HFFc6 (cell line): ENCODE measurements at regions not wholly inside any gene's neighbourhood (a gene's known extent, or its start where the extent isn't known, plus 50 kb on each side); places are given as distances from the start of the nearest gene placed in this dataset.

ENCODE experiments used
- DNase-seq: peaks from one replicate; pipeline ENCODE4 v3.0.0-alpha.2; 2018
- H3K27ac Mint-ChIP-seq: 2 replicates; pipeline ENCODE4 v1.8.0; 2020; ENCODE audit warnings: mild to moderate bottlenecking, mixed read lengths
- H3K27me3 Mint-ChIP-seq: 2 replicates; pipeline ENCODE4 v1.8.0; 2021; ENCODE audit warnings: mild to moderate bottlenecking, moderate library complexity, mixed read lengths; ENCODE audit not compliant: insufficient read depth
- H3K36me3 Mint-ChIP-seq: 2 replicates; pipeline ENCODE4 v1.8.0; 2021; ENCODE audit warnings: low read depth, mixed read lengths
- H3K4me1 Mint-ChIP-seq: 2 replicates; pipeline ENCODE4 v1.8.0; 2020; ENCODE audit warnings: low read depth, mixed read lengths
- H3K4me3 Mint-ChIP-seq: 2 replicates; pipeline ENCODE4 v1.8.0; 2020; ENCODE audit warnings: mild to moderate bottlenecking, moderate library complexity, mixed read lengths
- H3K9me3 Mint-ChIP-seq: 2 replicates; pipeline ENCODE4 v1.8.0; 2020; ENCODE audit warnings: mild to moderate bottlenecking, mixed read lengths
- TF ChIP-seq, protein P1 (sequence below): fragments of 200-600 bp; sonication (generic); IDR thresholded peaks from 2 replicates; pipeline ENCODE4 v1.5.0; 2021; ENCODE audit warnings: antibody characterized with exemption, mild to moderate bottlenecking

DNA sequence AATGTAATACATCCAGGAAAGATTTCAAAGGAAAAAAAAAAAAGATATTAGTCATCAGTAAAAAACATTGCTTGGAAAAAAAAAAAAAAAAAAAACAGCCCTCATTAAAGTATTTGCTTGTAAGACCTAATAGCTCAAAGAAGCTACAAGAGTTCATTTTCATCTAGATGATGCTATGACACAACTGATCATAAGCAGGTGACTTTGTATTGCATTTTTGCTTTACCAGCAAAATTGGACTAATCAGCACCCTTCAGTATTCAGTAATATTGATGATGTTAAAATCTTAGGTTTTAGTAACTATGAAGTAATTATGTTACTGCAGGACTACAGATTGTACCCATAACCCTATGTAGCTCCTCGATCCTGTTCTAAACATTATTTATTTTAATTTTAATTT, 214.7 kb upstream of the CADM2 start:
- Mint-ChIP-seq H3K27ac (no peak overlapping the region), H3K4me3 (no peak overlapping the region), H3K27me3 (no peaks in the 10 kb centered on the region), H3K36me3 (no peaks in the 10 kb centered on the region), H3K9me3 (peaks cover 7% of the 10 kb centered on the region), H3K4me1 (no peaks in the 10 kb centered on the region)
- DNase-seq = no peak
- TF ChIP-seq, protein P1, sequence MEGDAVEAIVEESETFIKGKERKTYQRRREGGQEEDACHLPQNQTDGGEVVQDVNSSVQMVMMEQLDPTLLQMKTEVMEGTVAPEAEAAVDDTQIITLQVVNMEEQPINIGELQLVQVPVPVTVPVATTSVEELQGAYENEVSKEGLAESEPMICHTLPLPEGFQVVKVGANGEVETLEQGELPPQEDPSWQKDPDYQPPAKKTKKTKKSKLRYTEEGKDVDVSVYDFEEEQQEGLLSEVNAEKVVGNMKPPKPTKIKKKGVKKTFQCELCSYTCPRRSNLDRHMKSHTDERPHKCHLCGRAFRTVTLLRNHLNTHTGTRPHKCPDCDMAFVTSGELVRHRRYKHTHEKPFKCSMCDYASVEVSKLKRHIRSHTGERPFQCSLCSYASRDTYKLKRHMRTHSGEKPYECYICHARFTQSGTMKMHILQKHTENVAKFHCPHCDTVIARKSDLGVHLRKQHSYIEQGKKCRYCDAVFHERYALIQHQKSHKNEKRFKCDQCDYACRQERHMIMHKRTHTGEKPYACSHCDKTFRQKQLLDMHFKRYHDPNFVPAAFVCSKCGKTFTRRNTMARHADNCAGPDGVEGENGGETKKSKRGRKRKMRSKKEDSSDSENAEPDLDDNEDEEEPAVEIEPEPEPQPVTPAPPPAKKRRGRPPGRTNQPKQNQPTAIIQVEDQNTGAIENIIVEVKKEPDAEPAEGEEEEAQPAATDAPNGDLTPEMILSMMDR = no peak

DNA sequence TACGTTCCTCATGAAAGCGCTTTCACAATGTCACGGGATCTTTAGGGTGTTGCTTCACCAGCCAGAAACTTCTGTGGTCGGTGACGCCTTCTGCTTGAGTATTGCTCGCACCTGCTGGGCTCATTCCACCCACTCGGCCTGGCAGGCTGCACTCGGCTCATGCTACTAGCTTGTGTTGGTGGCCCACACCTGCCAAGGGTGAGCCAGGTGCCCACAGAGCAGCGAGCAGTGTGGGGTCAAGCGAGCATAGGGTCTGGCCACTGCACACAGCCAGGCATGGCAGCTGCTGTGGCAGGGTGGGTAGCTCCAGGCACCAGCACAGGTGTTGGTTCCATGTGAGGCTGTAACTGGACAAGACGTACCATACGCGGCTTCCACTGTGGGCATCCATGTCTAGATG, 202.9 kb upstream of the CADM2 start:
- H3K36me3 Mint-ChIP-seq = no peaks in the 10 kb centered on the region
- no peak overlapping the region for H3K27ac Mint-ChIP-seq
- no peak overlapping the region for H3K4me3 Mint-ChIP-seq
- TF ChIP-seq, protein P1 = no peak
- H3K27me3 Mint-ChIP-seq = no peaks in the 10 kb centered on the region
- no peak for DNase-seq
- H3K4me1 Mint-ChIP-seq = no peaks in the 10 kb centered on the region
- H3K9me3 Mint-ChIP-seq = peaks cover 47% of the 10 kb centered on the region

DNA sequence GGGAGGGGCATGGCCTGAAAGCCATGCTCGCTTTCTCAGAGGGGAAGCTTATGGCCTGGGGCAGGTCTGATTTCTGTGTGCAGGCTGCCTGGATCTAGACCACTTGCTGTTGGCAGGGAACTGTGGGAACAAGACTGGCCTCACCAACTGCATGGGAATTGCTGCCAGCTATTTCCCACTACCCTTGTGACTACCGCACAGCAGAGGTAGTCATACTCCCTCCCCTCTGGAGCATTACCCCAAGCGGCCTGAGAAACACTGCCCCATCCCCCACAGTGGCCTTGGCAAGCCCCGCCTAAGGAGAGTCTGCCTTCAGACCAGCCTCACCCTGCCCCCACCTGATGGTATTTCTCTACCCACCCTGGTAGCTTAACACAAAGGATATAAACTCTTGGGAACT, 199.4 kb upstream of the CADM2 start:
- no peak for DNase-seq
- Mint-ChIP-seq H3K36me3 (no peaks in the 10 kb centered on the region; the same call in 1 of the 2 replicates), H3K27me3 (no peaks in the 10 kb centered on the region), H3K9me3 (peaks cover 53% of the 10 kb centered on the region), H3K27ac (no peak overlapping the region), H3K4me1 (no peaks in the 10 kb centered on the region), H3K4me3 (no peak overlapping the region)
- TF ChIP-seq, protein P1 = no peak

DNA sequence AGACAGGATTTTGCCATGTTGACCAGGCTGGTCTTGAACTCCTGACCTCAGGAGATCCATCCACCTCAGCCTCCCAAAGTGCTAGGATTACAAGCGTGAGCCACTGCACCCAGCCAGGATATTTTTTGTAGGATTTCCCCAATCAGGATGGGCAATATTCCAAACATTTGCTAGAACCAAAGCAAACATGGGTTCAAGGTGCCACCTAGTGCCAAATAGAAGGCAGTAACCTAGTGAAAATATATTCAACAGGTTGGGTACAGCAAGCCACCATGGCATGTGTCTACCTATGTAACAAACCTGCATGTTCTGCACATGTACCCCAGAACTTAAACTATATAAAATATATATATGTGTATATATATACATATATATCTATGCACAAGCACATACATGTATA, 185.9 kb upstream of the CADM2 start:
- no peak overlapping the region for H3K4me3 Mint-ChIP-seq
- H3K4me1 Mint-ChIP-seq = no peaks in the 10 kb centered on the region

DNA sequence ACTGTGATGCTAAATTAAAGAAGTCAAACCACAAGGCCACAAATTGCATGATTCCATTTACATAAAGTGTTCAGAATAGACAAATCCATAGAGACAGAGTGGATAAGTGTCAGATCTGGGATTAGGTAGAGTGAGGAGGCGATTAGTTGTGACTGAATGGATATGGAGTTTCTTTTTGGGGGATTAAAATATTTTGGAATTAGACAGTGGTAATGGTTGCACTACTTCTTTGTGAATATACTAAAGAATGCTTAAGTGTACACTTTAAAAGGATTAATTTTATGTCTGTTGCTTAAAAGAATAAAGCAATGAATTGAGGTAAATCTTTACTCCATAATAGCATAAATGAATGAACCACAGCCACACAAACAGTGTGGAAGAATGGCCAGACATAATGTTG, 175.5 kb upstream of the CADM2 start:
- DNase-seq = no peak
- Mint-ChIP-seq H3K36me3 (no peaks in the 10 kb centered on the region), H3K4me3 (no peak overlapping the region), H3K4me1 (no peaks in the 10 kb centered on the region), H3K9me3 (no peaks in the 10 kb centered on the region), H3K27ac (no peak overlapping the region), H3K27me3 (no peaks in the 10 kb centered on the region)
- TF ChIP-seq, protein P1 = no peak

More for the DNA sequence above, 185.9 kb upstream of the CADM2 start:
- Mint-ChIP-seq H3K27me3 (no peaks in the 10 kb centered on the region), H3K9me3 (peaks cover 41% of the 10 kb centered on the region), H3K36me3 (no peaks in the 10 kb centered on the region; the same call in 1 of the 2 replicates), H3K27ac (no peak overlapping the region)
- DNase-seq = no peak
- TF ChIP-seq, protein P1 = no peak

DNA sequence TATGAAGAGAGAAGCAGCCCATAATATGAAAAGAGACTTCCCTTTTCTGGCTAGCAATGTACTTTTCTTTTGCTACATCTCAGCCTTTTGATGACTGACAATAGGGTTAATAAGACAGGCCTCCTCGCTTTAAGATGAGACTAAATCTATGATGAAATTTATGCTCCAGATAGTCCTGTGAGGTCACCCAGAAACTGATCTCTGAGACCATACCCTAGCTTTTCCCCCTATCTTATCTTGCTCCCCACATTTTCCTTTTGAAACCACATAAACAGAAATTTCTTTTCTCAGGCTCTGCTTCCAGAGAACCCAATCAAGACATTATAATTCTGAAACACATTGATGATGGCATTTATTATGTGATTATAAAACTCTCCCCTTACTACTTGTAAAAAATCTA, 168.8 kb upstream of the CADM2 start:
- Mint-ChIP-seq H3K9me3 (peaks cover 30% of the 10 kb centered on the region), H3K27ac (no peak overlapping the region), H3K4me3 (no peak overlapping the region), H3K4me1 (no peaks in the 10 kb centered on the region), H3K27me3 (no peaks in the 10 kb centered on the region), H3K36me3 (no peaks in the 10 kb centered on the region)
- TF ChIP-seq, protein P1 = no peak
- no peak for DNase-seq
